Natural killer cell treated with Interleukin-12 subunit alpha and Interleukin-12 subunit beta and Interleukin-15 and Interleukin-18, amount 100 ng/mL, for 72 hours (primary cell): ENCODE measurements at regions not wholly inside any gene's neighbourhood (a gene's known extent, or its start where the extent isn't known, plus 50 kb on each side); places are given as distances from the start of the nearest gene placed in this dataset.
A peak's percentile ranks its signal among the peaks of the same experiment; 100 is the strongest.

Experiments
- ATAC-seq, 2 donors: fragments of 150-1000 bp; cut with Tn5 transposase in 1 of 2; sonication (Bioruptor Pico), chemical (Tn5 transposase) in 1 of 2; 2 replicates each; pipeline ENCODE4 v1.10.0; 2021
- DNase-seq: peaks from one replicate; pipeline ENCODE4 v3.0.0; 2022; ENCODE audit warnings: low spot score
- H3K27ac Mint-ChIP-seq, 2 donors: 1 replicate in 1 of 2; 2 replicates in 1 of 2; pipeline ENCODE4 v1.8.0; 2022; ENCODE audit warnings: mixed read lengths in 2 of 2, mild to moderate bottlenecking in 1 of 2, moderate library complexity in 1 of 2
- H3K27me3 Mint-ChIP-seq, 2 donors: 1 replicate in 1 of 2; 2 replicates in 1 of 2; pipeline ENCODE4 v1.8.0; 2022; ENCODE audit warnings: mixed read lengths in 2 of 2
- H3K36me3 Mint-ChIP-seq: one replicate; pipeline ENCODE4 v1.8.0; 2022; ENCODE audit warnings: mixed read lengths
- H3K4me1 Mint-ChIP-seq, 2 donors: 1 replicate in 1 of 2; 2 replicates in 1 of 2; pipeline ENCODE4 v1.8.0; 2022; ENCODE audit warnings: low read depth in 2 of 2, mixed read lengths in 2 of 2, mild to moderate bottlenecking in 1 of 2
- H3K4me3 Mint-ChIP-seq: one replicate; pipeline ENCODE4 v1.8.0; 2022; ENCODE audit warnings: mixed read lengths
- H3K9me3 Mint-ChIP-seq: 2 replicates; pipeline ENCODE4 v1.8.0; 2022; ENCODE audit warnings: mixed read lengths

DNA sequence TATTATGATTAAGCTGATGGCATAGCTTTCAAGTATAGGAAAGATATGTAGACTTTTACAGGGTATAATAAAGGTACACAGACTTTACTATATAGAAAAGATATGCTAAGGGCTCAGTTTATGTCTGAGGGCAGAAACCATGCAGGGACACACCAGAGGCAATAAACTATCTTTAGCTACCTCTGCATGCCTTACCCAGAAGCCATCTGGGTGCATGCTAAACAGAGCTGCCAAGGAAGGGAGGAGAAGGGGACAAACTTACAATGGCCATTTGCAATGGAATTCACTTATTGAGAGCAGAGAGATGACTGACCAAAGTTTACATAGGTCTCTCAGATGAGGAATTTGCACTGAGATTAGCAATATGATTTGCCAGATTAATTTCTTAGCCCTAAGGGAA lies 143.1 kb upstream of the NR4A3 start:
- no peak overlapping the region for H3K27ac Mint-ChIP-seq
- H3K27me3 Mint-ChIP-seq, result peaks cover 0 to 4% of the 10 kb centered on the region in 2 donors
- H3K36me3 Mint-ChIP-seq, result peaks cover 16% of the 10 kb centered on the region
- no peak overlapping the region for H3K4me3 Mint-ChIP-seq
- no peak for DNase-seq
- H3K9me3 Mint-ChIP-seq, result peaks cover 4% of the 10 kb centered on the region
- no peaks in the 10 kb centered on the region for H3K4me1 Mint-ChIP-seq
- ATAC-seq, result no peak

DNA sequence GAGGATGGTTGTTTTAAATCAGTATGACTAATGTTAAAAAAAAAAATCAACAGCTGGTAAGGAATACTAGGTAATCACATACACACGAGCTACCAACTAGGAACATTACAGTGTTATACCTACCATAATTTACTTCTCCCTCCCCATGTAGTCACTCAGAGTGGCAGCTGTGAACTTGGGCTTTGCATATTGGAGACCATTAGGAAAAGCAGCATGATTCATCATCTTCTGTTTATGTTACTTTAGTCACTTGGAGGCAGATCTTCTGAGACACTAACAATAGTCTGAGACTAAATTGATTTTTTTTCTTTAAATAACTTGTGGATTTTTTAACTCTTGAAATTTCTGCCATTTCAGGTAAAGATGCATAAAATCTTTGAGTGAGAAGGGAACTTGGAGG lies 141.5 kb upstream of the NR4A3 start:
- no peak overlapping the region for H3K27ac Mint-ChIP-seq

DNA sequence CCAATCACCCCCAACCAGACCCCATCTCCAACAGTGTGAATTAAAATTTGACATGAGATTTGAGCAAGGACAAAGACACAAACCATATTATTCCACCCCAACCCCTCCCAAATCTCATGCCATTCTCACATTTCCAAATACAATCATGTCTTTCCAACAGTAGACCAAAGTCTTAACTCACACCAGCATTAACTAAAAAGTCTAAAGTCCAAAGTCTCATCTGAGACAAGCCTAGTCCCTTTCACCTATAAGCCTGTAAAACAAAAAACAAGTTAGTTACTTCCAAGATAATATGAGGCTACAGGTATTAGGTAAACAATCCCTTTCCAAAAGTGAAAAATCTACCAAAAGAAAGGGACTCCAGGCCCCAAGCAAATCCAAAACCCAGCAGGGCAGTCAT lies 140.6 kb upstream of the NR4A3 start:
- H3K36me3 Mint-ChIP-seq, result peaks cover 10% of the 10 kb centered on the region
- H3K27me3 Mint-ChIP-seq, result peaks cover 0 to 2% of the 10 kb centered on the region in 2 donors
- DNase-seq, result no peak
- H3K4me1 Mint-ChIP-seq, result no peaks in the 10 kb centered on the region
- no peak overlapping the region for H3K4me3 Mint-ChIP-seq
- peaks cover 4% of the 10 kb centered on the region for H3K9me3 Mint-ChIP-seq
- ATAC-seq, result no peak
- no peak overlapping the region for H3K27ac Mint-ChIP-seq

More for the DNA sequence above, 141.5 kb upstream of the NR4A3 start:
- Mint-ChIP-seq H3K9me3 (peaks cover 4% of the 10 kb centered on the region), H3K4me1 (no peaks in the 10 kb centered on the region), H3K36me3 (peaks cover 16% of the 10 kb centered on the region), H3K27me3 (peaks cover 0 to 4% of the 10 kb centered on the region in 2 donors), H3K4me3 (no peak overlapping the region)
- DNase-seq, result no peak
- ATAC-seq, result no peak

DNA sequence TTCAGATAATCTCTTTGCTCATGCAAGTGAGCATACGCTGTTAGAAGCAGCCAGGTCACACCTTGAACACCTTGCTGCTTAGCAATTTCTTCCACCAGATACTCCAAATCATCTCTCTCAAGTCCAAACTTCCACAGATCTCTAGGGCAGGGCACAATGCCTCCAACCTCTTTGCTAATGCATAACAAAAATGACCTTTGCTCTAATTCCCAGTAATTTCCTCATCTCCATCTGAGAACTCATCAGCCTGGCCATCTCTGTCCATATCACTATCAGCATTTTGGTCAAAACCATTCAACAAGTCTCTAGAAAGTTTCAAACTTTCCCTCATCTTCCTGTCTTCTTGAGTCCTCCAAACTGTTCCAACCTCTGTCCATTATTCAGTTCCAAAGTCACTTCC lies 139.3 kb upstream of the NR4A3 start:
- Mint-ChIP-seq H3K4me3 (no peak overlapping the region), H3K9me3 (peaks cover 4% of the 10 kb centered on the region), H3K4me1 (no peaks in the 10 kb centered on the region), H3K27me3 (peaks cover 0 to 5% of the 10 kb centered on the region in 2 donors), H3K27ac (no peak overlapping the region), H3K36me3 (peaks cover 8% of the 10 kb centered on the region)
- DNase-seq (no peak), ATAC-seq (no peak)

DNA sequence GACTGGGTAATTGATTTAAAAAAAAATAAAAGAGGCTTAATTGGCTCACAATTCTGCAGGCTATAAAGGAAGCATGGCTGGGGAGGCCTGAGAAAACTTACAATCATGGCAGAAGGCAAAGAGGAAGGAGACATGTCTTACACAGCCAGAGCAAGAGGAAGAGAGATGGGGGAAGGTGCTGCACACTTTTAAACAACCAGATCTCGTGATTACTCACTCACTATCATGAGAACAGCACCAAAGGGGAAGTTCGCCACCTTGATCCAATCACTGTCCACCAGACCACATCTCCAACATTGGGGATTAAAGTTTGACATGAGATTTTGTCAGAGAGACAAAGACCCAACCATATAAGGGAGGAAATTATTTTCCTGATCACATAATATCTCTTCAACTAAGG lies 138.8 kb upstream of the NR4A3 start:
- Mint-ChIP-seq H3K27ac (no peak overlapping the region), H3K27me3 (peaks cover 0 to 5% of the 10 kb centered on the region in 2 donors), H3K4me3 (no peak overlapping the region), H3K36me3 (peaks cover 8% of the 10 kb centered on the region), H3K9me3 (peaks cover 4% of the 10 kb centered on the region), H3K4me1 (no peaks in the 10 kb centered on the region)
- no peak for DNase-seq
- ATAC-seq, result no peak

DNA sequence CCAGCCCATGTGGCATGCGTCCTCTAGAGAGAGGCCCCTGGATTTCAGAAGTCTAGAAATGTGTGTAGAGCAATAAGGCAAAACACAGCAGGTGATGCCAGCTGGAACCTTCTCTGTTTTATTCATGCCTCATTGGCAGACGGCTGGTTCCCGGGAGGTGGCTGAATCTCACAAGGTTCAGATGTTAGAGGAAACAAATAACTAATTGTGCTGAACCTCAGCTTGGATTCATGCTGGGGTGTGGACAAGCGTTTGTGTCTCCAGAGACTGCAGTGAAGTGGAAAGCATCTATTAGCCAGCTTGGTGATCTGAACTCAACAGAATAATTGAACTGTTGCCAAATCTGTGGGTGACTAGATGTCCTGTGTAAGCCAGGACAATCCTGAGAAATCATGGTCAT lies 131.1 kb upstream of the NR4A3 start:
- H3K36me3 Mint-ChIP-seq, result no peaks in the 10 kb centered on the region
- H3K27ac Mint-ChIP-seq, result no peak overlapping the region
- no peak overlapping the region for H3K4me3 Mint-ChIP-seq
- no peak for ATAC-seq
- no peak for DNase-seq
- no peaks in the 10 kb centered on the region for H3K4me1 Mint-ChIP-seq
- H3K27me3 Mint-ChIP-seq, result peaks cover 8 to 10% of the 10 kb centered on the region in 2 donors
- H3K9me3 Mint-ChIP-seq, result no peaks in the 10 kb centered on the region

DNA sequence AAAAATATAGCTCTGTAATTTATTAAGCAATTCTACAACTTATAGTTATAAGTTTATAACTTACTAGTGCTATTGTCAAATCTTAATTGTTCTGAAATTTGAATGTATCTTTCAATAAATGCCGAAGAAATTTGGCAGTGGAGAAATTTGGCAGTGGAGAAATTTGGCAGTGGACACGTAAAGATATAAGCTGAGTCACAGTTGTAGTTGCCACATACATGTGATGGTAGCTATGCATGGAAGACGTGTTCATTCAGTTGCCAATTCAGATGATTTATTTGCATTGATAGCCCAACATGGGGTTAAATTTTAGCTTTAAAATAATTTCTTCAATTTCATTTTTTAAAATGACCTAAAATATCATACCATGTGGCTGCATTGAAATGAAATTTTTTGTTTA lies 127.8 kb upstream of the NR4A3 start:
- no peaks in the 10 kb centered on the region for H3K4me1 Mint-ChIP-seq
- H3K27ac Mint-ChIP-seq, result no peak overlapping the region
- ATAC-seq (no peak), DNase-seq (no peak)
- H3K4me3 Mint-ChIP-seq, result no peak overlapping the region
- no peaks in the 10 kb centered on the region for H3K36me3 Mint-ChIP-seq
- no peaks in the 10 kb centered on the region for H3K9me3 Mint-ChIP-seq
- peaks cover 7 to 8% of the 10 kb centered on the region in 2 donors for H3K27me3 Mint-ChIP-seq

DNA sequence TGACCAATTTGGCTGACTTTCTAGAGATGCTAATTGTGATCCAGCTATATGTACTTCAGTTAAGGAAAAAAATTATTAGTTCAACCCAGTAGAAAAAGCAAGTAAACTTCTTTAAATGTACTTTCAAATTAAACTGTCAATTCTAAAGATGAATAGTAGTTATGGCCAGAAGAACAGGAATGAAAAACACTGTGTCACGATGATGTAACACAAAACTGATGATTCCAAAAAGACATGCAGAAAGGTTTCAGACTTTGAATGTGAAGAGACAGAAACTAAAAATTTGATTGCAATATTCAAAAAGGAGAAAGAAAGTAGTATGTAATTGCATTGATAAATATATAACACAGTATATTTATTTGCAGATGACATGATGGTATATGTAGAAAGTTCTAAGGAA lies 127.3 kb upstream of the NR4A3 start:
- Mint-ChIP-seq H3K27ac (no peak overlapping the region), H3K4me3 (no peak overlapping the region), H3K4me1 (no peaks in the 10 kb centered on the region), H3K9me3 (no peaks in the 10 kb centered on the region), H3K36me3 (no peaks in the 10 kb centered on the region), H3K27me3 (peaks cover 7 to 8% of the 10 kb centered on the region in 2 donors)
- ATAC-seq (no peak), DNase-seq (no peak)

DNA sequence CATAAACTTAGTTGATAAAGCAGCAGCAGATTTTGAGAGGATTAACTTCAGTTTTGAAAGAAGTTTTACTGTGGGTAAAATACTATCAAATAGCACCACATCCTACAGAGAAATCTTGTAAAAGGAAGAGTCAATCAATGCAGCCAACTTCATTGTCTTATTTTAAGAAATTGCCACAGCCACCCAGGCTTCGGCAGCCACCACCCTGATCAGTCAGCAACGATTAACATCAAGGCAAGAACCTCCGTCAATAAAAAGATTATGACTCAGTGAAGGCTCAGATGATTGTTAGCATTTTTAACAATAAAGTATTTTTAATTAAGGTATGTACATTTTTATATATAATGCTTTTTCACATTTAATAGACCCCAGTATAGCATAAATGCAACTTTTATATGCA lies 122.3 kb upstream of the NR4A3 start:
- Mint-ChIP-seq H3K27me3 (no peaks in the 10 kb centered on the region), H3K27ac (no peak overlapping the region), H3K4me3 (no peak overlapping the region), H3K4me1 (no peaks in the 10 kb centered on the region), H3K9me3 (no peaks in the 10 kb centered on the region), H3K36me3 (no peaks in the 10 kb centered on the region)
- ATAC-seq, result no peak
- no peak for DNase-seq

DNA sequence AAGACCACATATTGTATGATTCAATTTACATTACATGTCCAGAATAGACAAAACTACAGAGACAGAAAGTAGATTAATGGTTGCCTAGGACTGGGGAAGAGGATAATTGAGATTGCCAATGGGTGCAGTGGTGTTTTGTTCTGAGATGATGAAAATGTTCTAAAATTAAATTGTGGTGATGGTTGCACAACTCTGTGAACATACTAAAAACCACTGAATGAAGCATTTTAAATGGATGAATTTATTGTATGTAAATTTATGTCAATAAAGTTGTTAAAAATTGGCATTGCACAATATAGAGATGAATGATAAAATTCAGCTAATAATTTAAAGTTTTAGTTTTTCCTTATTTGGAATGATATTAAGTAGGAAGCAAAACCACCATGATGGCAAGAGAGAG lies 109.5 kb upstream of the NR4A3 start:
- ATAC-seq (no peak), DNase-seq (no peak)
- Mint-ChIP-seq H3K4me1 (peaks cover 0 to 3% of the 10 kb centered on the region in 2 donors), H3K36me3 (no peaks in the 10 kb centered on the region), H3K4me3 (no peak overlapping the region), H3K27me3 (peaks cover 0 to 2% of the 10 kb centered on the region in 2 donors), H3K27ac (no peak overlapping the region), H3K9me3 (no peaks in the 10 kb centered on the region)

DNA sequence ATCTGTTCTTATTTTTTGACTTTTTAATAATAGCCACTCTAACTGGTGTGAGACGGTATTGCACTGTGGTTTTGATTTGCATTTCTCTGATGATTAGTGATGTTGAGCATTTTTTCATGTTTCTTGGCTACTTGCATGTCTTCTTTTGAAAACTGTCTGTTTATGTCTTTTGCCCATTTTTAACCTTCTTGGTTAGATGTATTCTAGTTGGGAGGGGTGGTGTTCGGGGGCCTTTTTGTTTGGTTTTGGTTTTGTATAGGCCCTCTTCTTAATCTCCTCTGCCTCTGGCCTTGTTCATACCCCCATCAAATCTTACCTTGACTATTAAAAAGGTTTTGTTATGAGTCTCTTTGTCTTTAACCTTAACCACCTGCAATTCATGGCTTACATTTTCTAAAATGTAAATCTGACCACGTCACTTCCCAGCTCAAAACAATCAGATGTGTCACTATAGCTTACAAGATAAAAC lies 107.8 kb upstream of the NR4A3 start:
- H3K9me3 Mint-ChIP-seq, result no peaks in the 10 kb centered on the region
- DNase-seq (no peak), ATAC-seq (no peak)
- H3K27me3 Mint-ChIP-seq, result no peaks in the 10 kb centered on the region
- H3K4me1 Mint-ChIP-seq, result peaks cover 0 to 3% of the 10 kb centered on the region in 2 donors
- no peaks in the 10 kb centered on the region for H3K36me3 Mint-ChIP-seq
- no peak overlapping the region for H3K4me3 Mint-ChIP-seq
- H3K27ac Mint-ChIP-seq, result no peak overlapping the region

DNA sequence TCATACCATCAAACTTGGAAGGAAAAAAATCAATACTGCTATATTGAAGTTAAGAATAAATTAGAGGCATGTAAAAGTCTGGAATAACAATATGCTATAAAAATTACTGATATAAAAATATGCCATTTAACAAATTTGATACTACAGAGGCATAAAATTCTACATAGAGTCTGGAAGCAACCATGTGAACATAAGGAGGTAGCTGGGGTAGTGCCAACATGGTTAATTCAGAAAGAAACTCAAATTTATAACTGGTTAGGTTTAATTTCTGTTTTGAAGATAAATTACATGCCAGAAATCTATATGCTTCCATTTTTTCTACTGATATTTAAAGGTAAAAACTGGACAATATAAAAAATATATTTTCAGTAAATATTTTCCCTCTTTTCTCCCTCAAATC lies 103.1 kb upstream of the NR4A3 start:
- Mint-ChIP-seq H3K4me3 (no peak overlapping the region), H3K27ac (peak overlapping the region in 1 of 2 donors; percentile 88)

DNA sequence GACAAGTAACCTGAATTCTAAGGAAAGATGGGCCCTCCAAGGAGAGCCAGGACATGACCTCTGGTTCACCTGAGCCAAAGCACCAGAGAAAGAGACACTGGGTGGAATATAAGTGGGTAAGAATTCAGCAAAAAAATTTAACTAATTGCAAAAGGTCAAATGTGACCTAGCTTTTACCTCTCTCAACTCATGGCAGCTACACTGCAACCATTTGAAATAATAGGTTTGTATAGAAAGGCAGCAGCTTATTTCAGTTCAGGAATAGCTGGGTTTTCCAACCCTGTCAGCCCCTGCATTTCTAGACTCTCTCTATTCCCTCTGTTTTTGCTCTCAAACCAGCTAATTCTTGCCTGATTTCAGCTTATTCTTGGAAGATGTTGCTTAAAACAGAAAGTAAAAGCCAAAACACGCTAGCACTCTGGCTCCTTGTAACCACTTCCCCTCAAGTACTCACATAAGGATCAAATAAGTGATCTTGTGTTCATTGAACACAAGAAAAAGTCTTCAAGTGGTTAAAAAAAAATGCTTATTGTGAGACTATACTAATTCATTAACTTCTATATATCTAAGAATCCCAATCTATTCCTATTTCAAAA lies 101.1 kb upstream of the NR4A3 start:
- H3K9me3 Mint-ChIP-seq, result no peaks in the 10 kb centered on the region
- DNase-seq, result no peak
- peak overlapping the region; percentile 70 to 88 for H3K27ac Mint-ChIP-seq
- H3K4me1 Mint-ChIP-seq, result peaks cover 30 to 34% of the 10 kb centered on the region in 2 donors
- H3K27me3 Mint-ChIP-seq, result no peaks in the 10 kb centered on the region
- ATAC-seq, result peak; percentile 77 to 80
- H3K36me3 Mint-ChIP-seq, result no peaks in the 10 kb centered on the region
- H3K4me3 Mint-ChIP-seq, result peak overlapping the region; percentile 77

More for the DNA sequence above, 103.1 kb upstream of the NR4A3 start:
- H3K4me1 Mint-ChIP-seq, result peaks cover 30 to 34% of the 10 kb centered on the region in 2 donors
- H3K9me3 Mint-ChIP-seq, result no peaks in the 10 kb centered on the region
- ATAC-seq, result no peak
- H3K27me3 Mint-ChIP-seq, result no peaks in the 10 kb centered on the region
- H3K36me3 Mint-ChIP-seq, result no peaks in the 10 kb centered on the region
- no peak for DNase-seq

DNA sequence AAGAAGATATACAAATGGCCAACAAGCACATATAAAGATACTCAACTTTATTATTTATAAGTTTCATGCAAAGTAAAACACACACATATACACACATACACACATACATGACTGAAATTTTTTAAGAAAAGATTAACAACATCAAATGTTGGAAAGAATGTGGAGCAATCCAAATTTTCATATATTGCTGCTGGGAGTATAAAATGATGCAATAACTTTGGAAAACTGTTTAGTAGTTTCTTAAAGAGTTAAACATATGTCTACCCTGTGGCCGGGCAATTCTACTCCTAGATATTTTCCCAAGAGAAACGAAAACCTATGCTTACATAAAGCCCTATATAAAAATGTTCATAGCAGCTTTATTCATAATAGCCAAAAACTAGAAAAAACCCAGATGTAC lies 99.8 kb upstream of the NR4A3 start:
- Mint-ChIP-seq H3K27me3 (no peaks in the 10 kb centered on the region), H3K4me3 (peak overlapping the region; percentile 11), H3K9me3 (no peaks in the 10 kb centered on the region), H3K4me1 (peaks cover 30 to 34% of the 10 kb centered on the region in 2 donors), H3K27ac (no peak overlapping the region), H3K36me3 (no peaks in the 10 kb centered on the region)
- ATAC-seq (no peak), DNase-seq (no peak)

DNA sequence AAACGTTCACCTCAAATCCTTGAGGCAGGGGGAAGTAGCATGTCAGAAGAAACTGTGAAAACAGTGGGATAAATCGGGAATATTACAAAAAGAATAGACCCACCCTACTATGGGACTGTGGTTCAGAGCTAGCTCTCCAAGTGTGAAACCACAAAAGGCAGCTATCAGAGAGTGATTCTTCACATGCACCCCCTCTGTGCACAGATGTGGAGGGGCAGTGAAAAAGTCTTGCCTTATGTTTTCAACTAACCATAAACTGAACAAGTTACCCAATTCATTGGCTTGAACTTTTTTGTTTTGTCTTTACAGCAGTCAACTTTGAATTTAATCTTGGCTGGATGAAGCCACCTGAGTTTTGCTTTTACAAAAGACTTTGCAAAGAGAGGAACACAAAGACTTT lies 98.8 kb upstream of the NR4A3 start:
- ATAC-seq, result peak; percentile 58 to 72
- H3K27ac Mint-ChIP-seq, result no peak overlapping the region
- DNase-seq, result peak; percentile 60
- no peak overlapping the region for H3K4me3 Mint-ChIP-seq
- no peaks in the 10 kb centered on the region for H3K36me3 Mint-ChIP-seq
- H3K27me3 Mint-ChIP-seq, result peaks cover 0 to under 1% of the 10 kb centered on the region in 2 donors
- peaks cover 30 to 34% of the 10 kb centered on the region in 2 donors for H3K4me1 Mint-ChIP-seq
- no peaks in the 10 kb centered on the region for H3K9me3 Mint-ChIP-seq
